Neural progenitor cell (in vitro differentiated cells): ENCODE measurements at regions not wholly inside any gene's neighbourhood (a gene's known extent, or its start where the extent isn't known, plus 50 kb on each side); places are given as distances from the start of the nearest gene placed in this dataset.

Experiments used
- EZH2phosphoT487 ChIP-seq: fragments of 200-600 bp; sonication (generic); IDR thresholded peaks from 2 replicates; pipeline ENCODE4 v1.6.1; 2017; ENCODE audit warnings: antibody characterized with exemption
- TF ChIP-seq, protein P1 (sequence below): fragments of 200-600 bp; sonication (generic); IDR thresholded peaks from 2 replicates; pipeline ENCODE4 v1.5.1; 2017; ENCODE audit warnings: antibody characterized with exemption, mild to moderate bottlenecking

DNA sequence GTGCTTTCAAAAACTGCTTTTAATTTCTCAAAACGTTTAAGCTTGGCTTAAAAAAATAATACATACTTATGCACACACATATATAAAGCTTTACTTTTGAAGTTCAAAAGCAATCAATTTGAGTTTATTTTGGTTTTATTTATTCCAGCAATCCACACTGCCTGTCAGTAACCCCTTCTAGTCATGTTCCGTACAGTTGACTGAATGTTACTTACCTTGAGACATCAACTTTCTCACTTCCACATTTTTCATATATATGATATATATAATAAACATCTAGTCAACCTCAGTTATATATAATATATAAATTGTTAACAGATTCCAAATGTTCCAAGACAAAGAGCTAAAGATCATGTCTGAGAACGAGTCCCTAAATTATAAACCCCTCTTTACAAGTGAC, 1137.3 kb upstream of the ZEB2 start:
- TF ChIP-seq, protein P1, sequence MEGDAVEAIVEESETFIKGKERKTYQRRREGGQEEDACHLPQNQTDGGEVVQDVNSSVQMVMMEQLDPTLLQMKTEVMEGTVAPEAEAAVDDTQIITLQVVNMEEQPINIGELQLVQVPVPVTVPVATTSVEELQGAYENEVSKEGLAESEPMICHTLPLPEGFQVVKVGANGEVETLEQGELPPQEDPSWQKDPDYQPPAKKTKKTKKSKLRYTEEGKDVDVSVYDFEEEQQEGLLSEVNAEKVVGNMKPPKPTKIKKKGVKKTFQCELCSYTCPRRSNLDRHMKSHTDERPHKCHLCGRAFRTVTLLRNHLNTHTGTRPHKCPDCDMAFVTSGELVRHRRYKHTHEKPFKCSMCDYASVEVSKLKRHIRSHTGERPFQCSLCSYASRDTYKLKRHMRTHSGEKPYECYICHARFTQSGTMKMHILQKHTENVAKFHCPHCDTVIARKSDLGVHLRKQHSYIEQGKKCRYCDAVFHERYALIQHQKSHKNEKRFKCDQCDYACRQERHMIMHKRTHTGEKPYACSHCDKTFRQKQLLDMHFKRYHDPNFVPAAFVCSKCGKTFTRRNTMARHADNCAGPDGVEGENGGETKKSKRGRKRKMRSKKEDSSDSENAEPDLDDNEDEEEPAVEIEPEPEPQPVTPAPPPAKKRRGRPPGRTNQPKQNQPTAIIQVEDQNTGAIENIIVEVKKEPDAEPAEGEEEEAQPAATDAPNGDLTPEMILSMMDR: no peak
- TF ChIP-seq EZH2phosphoT487: no peak
